Breast epithelium (tissue), 3 donors: ENCODE measurements at regions not wholly inside any gene's neighbourhood (a gene's known extent, or its start where the extent isn't known, plus 50 kb on each side); places are given as distances from the start of the nearest gene placed in this dataset.

ENCODE experiments used
- CTCF ChIP-seq, 3 donors: fragments of 450-650 bp; IDR thresholded peaks; one replicate each; pipeline ENCODE4 v1.5.1; 2016 to 2017; ENCODE audit warnings: antibody characterized with exemption in 3 of 3, mild to moderate bottlenecking in 3 of 3, moderate library complexity in 3 of 3
- POLR2A ChIP-seq: fragments of 450-650 bp; IDR thresholded peaks from one replicate; pipeline ENCODE4 v1.6.1; 2016; ENCODE audit warnings: antibody characterized with exemption, mild to moderate bottlenecking, moderate library complexity
- POLR2AphosphoS5 ChIP-seq, 3 donors: sonication (generic); formaldehyde crosslinking; IDR thresholded peaks; one replicate each; pipeline ENCODE4 v1.6.1; 2017; ENCODE audit warnings: antibody characterized with exemption in 3 of 3

- no peak for TF ChIP-seq CTCF (IDR thresholded peaks at IDR 0.05)
- no peak for TF ChIP-seq POLR2AphosphoS5 (IDR thresholded peaks at IDR 0.05)
- TF ChIP-seq POLR2A = no peak
Observed at GRCh38 chr1:221648201-221648600, 93.7 kb downstream of the DUSP10 start.
